Stomach (tissue), 8 donors: ENCODE measurements at regions not wholly inside any gene's neighbourhood (a gene's known extent, or its start where the extent isn't known, plus 50 kb on each side); places are given as distances from the start of the nearest gene placed in this dataset.

Experiments
- DNase-seq, 2 donors: peaks; one replicate each; pipeline versions ENCODE4 v3.0.0 to v3.0.0-alpha.2; 2013 to 2019
- H3K27ac ChIP-seq, 5 donors: fragments of 200-600 bp in 4 of 5; sonication (generic) in 4 of 5; one replicate each; pipeline ENCODE4 v1.5.1; 2013 to 2019; ENCODE audit warnings: mild to moderate bottlenecking in 1 of 5, moderate library complexity in 1 of 5
- H3K27me3 ChIP-seq, 3 donors: fragments of 200-600 bp; sonication (generic); one replicate each; pipeline ENCODE4 v1.5.1; 2017 to 2019; ENCODE audit warnings: mixed run types in 1 of 3
- H3K36me3 ChIP-seq, 4 donors: fragments of 200-600 bp; sonication (generic); 1 replicate in 3 of 4; 2 replicates in 1 of 4; pipeline ENCODE4 v1.5.1; 2016 to 2019
- H3K4me1 ChIP-seq, 4 donors: fragments of 200-600 bp; sonication (generic); one replicate each; pipeline ENCODE4 v1.5.1; 2016 to 2019
- H3K4me3 ChIP-seq, 4 donors: fragments of 200-600 bp; sonication (generic) in 3 of 4; one replicate each; pipeline ENCODE4 v1.5.1; 2016 to 2019; ENCODE audit warnings: mild to moderate bottlenecking in 1 of 4
- H3K9me3 ChIP-seq, 4 donors: fragments of 200-600 bp; sonication (generic); one replicate each; pipeline ENCODE4 v1.5.1; 2016 to 2019
- CTCF ChIP-seq, 7 experiments: fragments of 450-650 bp in 4 of 7; fragments of 200-600 bp in 3 of 7; sonication (generic) in 3 of 7; IDR thresholded peaks; one replicate each; pipeline ENCODE4 v1.5.1; 2016 to 2019; ENCODE audit warnings: antibody characterized with exemption in 7 of 7, control low read depth in 2 of 7, mild to moderate bottlenecking in 1 of 7
- EP300 ChIP-seq: sonication (generic); formaldehyde crosslinking; IDR thresholded peaks from one replicate; pipeline ENCODE4 v1.6.1; 2017; ENCODE audit warnings: antibody characterized with exemption
- POLR2A ChIP-seq, 4 donors: fragments of 450-650 bp; IDR thresholded peaks; one replicate each; pipeline ENCODE4 v1.6.1; 2016; ENCODE audit warnings: antibody characterized with exemption in 4 of 4, control low read depth in 2 of 4, mild to moderate bottlenecking in 1 of 4, moderate library complexity in 1 of 4
- POLR2AphosphoS5 ChIP-seq, 3 donors: sonication (generic); formaldehyde crosslinking; IDR thresholded peaks; one replicate each; pipeline ENCODE4 v1.6.1; 2016; ENCODE audit warnings: antibody characterized with exemption in 3 of 3
- WGBS, 5 donors: extraction: QIAGEN DNeasy Blood & Tissue Kit in 3 of 5; methylation state at CpG; one replicate each; pipeline versions ENCODE4 v1.1.5 to v1.1.7; 2013 to 2018; 5-methylcytosine and 5-hydroxymethylcytosine counted together
- intact Hi-C: fragments of 100-400 bp; cut with DNase I; formaldehyde crosslinking; loops from one replicate; pipeline ENCODE4 v1.15.1; 2023; ENCODE audit warnings: low total_unique reads
- donor health status: healthy with polysubstance abuse.
- donor health status: Bipolar disorder and iron deficiency.
- donor health status: healthy.

- no peaks in the 10 kb centered on the region for H3K27me3 ChIP-seq
- H3K9me3 ChIP-seq: peaks cover 0 to 12% (median 6%) of the 10 kb centered on the region in 4 donors
- H3K36me3 ChIP-seq: no peaks in the 10 kb centered on the region
- intact Hi-C loops: no loop called here
- TF ChIP-seq POLR2A (IDR thresholded peaks at IDR 0.05): no peak
- TF ChIP-seq CTCF (IDR thresholded peaks at IDR 0.05): no peak
- TF ChIP-seq POLR2AphosphoS5 (IDR thresholded peaks at IDR 0.05): no peak
- no peak for TF ChIP-seq EP300
- WGBS, 5 donors: 63 to 78% (median 67%) methylated on average over 6 of the region's 6 CpGs
- H3K4me1 ChIP-seq: no peaks in the 10 kb centered on the region
- no peak overlapping the region for H3K27ac ChIP-seq
- no peak overlapping the region for H3K4me3 ChIP-seq
- DNase-seq: peak in 1 of 2 donors; percentile 47
Observed at GRCh38 chr5:61758711-61759110, 426.7 kb downstream of the ZSWIM6 start.

GRCh38 chr5:61765471-61765870 lies 433.4 kb downstream of the ZSWIM6 start:
- H3K9me3 ChIP-seq: peaks cover 0 to 21% (median 8%) of the 10 kb centered on the region in 4 donors
- H3K27me3 ChIP-seq: peaks cover 0 to 7% (median 0%) of the 10 kb centered on the region in 3 donors
- no peak overlapping the region for H3K4me3 ChIP-seq
- no peak for TF ChIP-seq POLR2A (IDR thresholded peaks at IDR 0.05)
- no peak for TF ChIP-seq CTCF (IDR thresholded peaks at IDR 0.05)
- no peak for TF ChIP-seq EP300
- no peak for TF ChIP-seq POLR2AphosphoS5 (IDR thresholded peaks at IDR 0.05)
- WGBS, 5 donors: 52 to 76% (median 67%) methylated on average over 1 of the region's 1 CpG
- intact Hi-C loops: no loop called here
- H3K27ac ChIP-seq: no peak overlapping the region
- no peaks in the 10 kb centered on the region for H3K4me1 ChIP-seq
- H3K36me3 ChIP-seq: no peaks in the 10 kb centered on the region
- DNase-seq: no peak

GRCh38 chr5:61766141-61766540 lies 434.1 kb downstream of the ZSWIM6 start:
- H3K27me3 ChIP-seq: peaks cover 0 to 7% (median 0%) of the 10 kb centered on the region in 3 donors
- H3K27ac ChIP-seq: no peak overlapping the region
- no peaks in the 10 kb centered on the region for H3K36me3 ChIP-seq
- TF ChIP-seq POLR2A (IDR thresholded peaks at IDR 0.05) (no peak), EP300 (no peak)
- intact Hi-C loops: no loop called here
- H3K9me3 ChIP-seq: peaks cover 0 to 21% (median 8%) of the 10 kb centered on the region in 4 donors
- H3K4me1 ChIP-seq: no peaks in the 10 kb centered on the region
- DNase-seq: no peak
- WGBS, 5 donors: 68 to 89% (median 85%) methylated on average over 3 of the region's 3 CpGs
- no peak overlapping the region for H3K4me3 ChIP-seq

GRCh38 chr5:61767231-61768080 lies 435.4 kb downstream of the ZSWIM6 start:
- Histone ChIP-seq H3K9me3 (peaks cover 0 to 15% (median 1%) of the 10 kb centered on the region in 4 donors), H3K27ac (no peak overlapping the region), H3K36me3 (no peaks in the 10 kb centered on the region), H3K4me3 (no peak overlapping the region), H3K4me1 (no peaks in the 10 kb centered on the region), H3K27me3 (peaks cover 0 to 7% (median 0%) of the 10 kb centered on the region in 3 donors)
- TF ChIP-seq POLR2AphosphoS5 (IDR thresholded peaks at IDR 0.05) (no peak), EP300 (no peak), POLR2A (IDR thresholded peaks at IDR 0.05) (no peak), CTCF (IDR thresholded peaks at IDR 0.05) (no peak)
- intact Hi-C loops: no loop called here
- DNase-seq: no peak
- 65 to 81% (median 75%) methylated on average over 7 of the region's 7 CpGs for WGBS, 5 donors
